ENCODE measurements at regions not wholly inside any gene's neighbourhood (a gene's known extent, or its start where the extent isn't known, plus 50 kb on each side); places are given as distances from the start of the nearest gene placed in this dataset.

- DNase-seq (ENCODE audit: low spot score) = no peak
Observed at GRCh38 chr18:38087538-38087937, 521.9 kb upstream of the CELF4 start.

GRCh38 chr18:38081516-38081915, 515.9 kb upstream of the CELF4 start:
- no peak for DNase-seq (ENCODE audit: low spot score)

- no peak for DNase-seq (ENCODE audit: low spot score)
Observed at GRCh38 chr18:38077229-38077628, 511.6 kb upstream of the CELF4 start.

- no peak for DNase-seq (ENCODE audit: low spot score)
Observed at GRCh38 chr18:38076346-38077070, 510.9 kb upstream of the CELF4 start.

- DNase-seq (ENCODE audit: low spot score) = no peak
Observed at GRCh38 chr18:38074298-38074876, 508.8 kb upstream of the CELF4 start.

- DNase-seq (ENCODE audit: low spot score) = no peak
Observed at GRCh38 chr18:38067821-38068220, 502.2 kb upstream of the CELF4 start.

- DNase-seq (ENCODE audit: low spot score) = no peak
Observed at GRCh38 chr18:38067086-38067485, 501.5 kb upstream of the CELF4 start.

GRCh38 chr18:38052879-38053590, 487.4 kb upstream of the CELF4 start:
- no peak for DNase-seq (ENCODE audit: low spot score)

GRCh38 chr18:38047820-38048219, 482.2 kb upstream of the CELF4 start:
- DNase-seq (ENCODE audit: low spot score) = no peak

GRCh38 chr18:38046651-38047050, 481.1 kb upstream of the CELF4 start:
- no peak for DNase-seq (ENCODE audit: low spot score)

- no peak for DNase-seq (ENCODE audit: low spot score)
Observed at GRCh38 chr18:38045845-38046244, 480.2 kb upstream of the CELF4 start.

- DNase-seq (ENCODE audit: low spot score) = no peak
Observed at GRCh38 chr18:38042211-38042890, 476.8 kb upstream of the CELF4 start.

GRCh38 chr18:38038242-38038641, 472.6 kb upstream of the CELF4 start:
- DNase-seq (ENCODE audit: low spot score) = no peak

GRCh38 chr18:38035193-38035592, 469.6 kb upstream of the CELF4 start:
- no peak for DNase-seq (ENCODE audit: low spot score)

GRCh38 chr18:38033282-38033681, 467.7 kb upstream of the CELF4 start:
- DNase-seq (ENCODE audit: low spot score) = no peak

GRCh38 chr18:38032516-38032915, 466.9 kb upstream of the CELF4 start:
- no peak for DNase-seq (ENCODE audit: low spot score)

- DNase-seq (ENCODE audit: low spot score) = no peak
Observed at GRCh38 chr18:38028946-38029345, 463.3 kb upstream of the CELF4 start.

- no peak for DNase-seq (ENCODE audit: low spot score)
Observed at GRCh38 chr18:38025433-38026038, 459.9 kb upstream of the CELF4 start.

GRCh38 chr18:38023871-38024270, 458.3 kb upstream of the CELF4 start:
- DNase-seq (ENCODE audit: low spot score) = no peak

- DNase-seq (ENCODE audit: low spot score) = no peak
Observed at GRCh38 chr18:38022234-38022633, 456.6 kb upstream of the CELF4 start.

GRCh38 chr18:38019292-38019691, 453.7 kb upstream of the CELF4 start:
- no peak for DNase-seq (ENCODE audit: low spot score)

Measured in germinal center (tissue), 1 donor.